Spleen (tissue), 7 donors: ENCODE measurements at regions not wholly inside any gene's neighbourhood (a gene's known extent, or its start where the extent isn't known, plus 50 kb on each side); places are given as distances from the start of the nearest gene placed in this dataset.

ENCODE experiments used
- CTCF ChIP-seq, 11 experiments: fragments of 200-600 bp in 7 of 11; fragments of 450-650 bp in 4 of 11; sonication (generic) in 4 of 11; IDR thresholded peaks in 8 of 11; conservative IDR thresholded peaks in 3 of 11; 1 replicate in 7 of 11; 2 replicates in 4 of 11; pipeline versions ENCODE4 v1.4.0 to v1.8.0; 2016 to 2021; ENCODE audit warnings: antibody characterized with exemption in 11 of 11, inconsistent platforms in 4 of 11, mild to moderate bottlenecking in 1 of 11
- POLR2AphosphoS5 ChIP-seq, 3 donors: sonication (generic); formaldehyde crosslinking; IDR thresholded peaks; one replicate each; pipeline ENCODE4 v1.5.1; 2017; ENCODE audit warnings: antibody characterized with exemption in 3 of 3
- donor health status: DM: no; HTN: no; CAD: no; lungs with moderate emphysema.
- donor health status: DM: no; HTN: no; CAD: no.
- donor health status: DM: no; HTN: no; CAD: no.

- TF ChIP-seq CTCF (IDR thresholded peaks at IDR 0.05 in 8 of 11, conservative IDR thresholded peaks at IDR 0.05 in 3 of 11) (no peak), POLR2AphosphoS5 (IDR thresholded peaks at IDR 0.05) (no peak)
Observed at GRCh38 chr17:36850790-36851189, 86.5 kb upstream of the LHX1 start.
